Omental fat pad (tissue), 3 donors: ENCODE measurements at regions not wholly inside any gene's neighbourhood (a gene's known extent, or its start where the extent isn't known, plus 50 kb on each side); places are given as distances from the start of the nearest gene placed in this dataset.

Experiments
- ATAC-seq: fragments of 150-250 bp; one replicate; pipeline ENCODE4 v1.9.1; 2016; ENCODE audit warnings: mild to moderate bottlenecking, moderate library complexity; ENCODE audit not compliant: low FRiP score
- DNase-seq: peaks from one replicate; pipeline ENCODE4 v3.0.0-alpha.2; 2019; ENCODE audit warnings: low spot score
- CTCF ChIP-seq, 3 donors: fragments of 450-650 bp; IDR thresholded peaks; one replicate each; pipeline ENCODE4 v1.5.1; 2016 to 2017; ENCODE audit warnings: antibody characterized with exemption in 3 of 3, mild to moderate bottlenecking in 3 of 3, moderate library complexity in 2 of 3

GRCh38 chr12:97778111-97778510 lies 315.5 kb downstream of the RMST start:
- ATAC-seq (no peak), DNase-seq (no peak)
- TF ChIP-seq CTCF (IDR thresholded peaks at IDR 0.05) = no peak

- no peak for ATAC-seq
- DNase-seq = no peak
- TF ChIP-seq CTCF (IDR thresholded peaks at IDR 0.05) = no peak
Measured at GRCh38 chr12:97781342-97781741, 318.7 kb downstream of the RMST start.

GRCh38 chr12:97784904-97785303 lies 322.3 kb downstream of the RMST start:
- ATAC-seq (no peak), DNase-seq (no peak)
- no peak for TF ChIP-seq CTCF (IDR thresholded peaks at IDR 0.05)

GRCh38 chr12:97790281-97790680 lies 327.7 kb downstream of the RMST start:
- TF ChIP-seq CTCF (IDR thresholded peaks at IDR 0.05) = no peak
- no peak for DNase-seq
- ATAC-seq = no peak

- no peak for TF ChIP-seq CTCF (IDR thresholded peaks at IDR 0.05)
- ATAC-seq = no peak
- DNase-seq = no peak
Measured at GRCh38 chr12:97797473-97797872, 334.9 kb downstream of the RMST start.

GRCh38 chr12:97800561-97800960 lies 338.0 kb downstream of the RMST start:
- ATAC-seq = no peak

More at GRCh38 chr12:97800561-97800960, 338.0 kb downstream of the RMST start:
- TF ChIP-seq CTCF (IDR thresholded peaks at IDR 0.05) = no peak
- DNase-seq = no peak
